Activated CD8-positive, alpha-beta T cell treated with anti-CD3 and anti-CD28 coated beads for 36 hours (primary cell): ENCODE measurements at regions not wholly inside any gene's neighbourhood (a gene's known extent, or its start where the extent isn't known, plus 50 kb on each side); places are given as distances from the start of the nearest gene placed in this dataset.

Experiments
- ATAC-seq: fragments of 200-7000 bp; cut with Tn5 transposase; one replicate; pipeline ENCODE4 v1.10.0; 2021; ENCODE audit warnings: mild to moderate bottlenecking, moderate library complexity
- CTCF ChIA-PET: fragments of 350-600 bp; sonication (Branson Sonifier 250); formaldehyde crosslinking; loops from one replicate; lab custom pipeline; 2021; ENCODE audit warnings: antibody characterized with exemption; lab: Charles Lee
- POLR2A ChIA-PET: fragments of 350-600 bp; sonication (Branson Sonifier 250); formaldehyde crosslinking; loops from one replicate; lab custom pipeline; 2021; ENCODE audit warnings: antibody characterized with exemption; lab: Charles Lee
- DNase-seq: peaks from one replicate; pipeline ENCODE4 v3.0.0-alpha.2; 2020
- H3K27ac Mint-ChIP-seq: one replicate; pipeline ENCODE4 v1.8.0; 2021; ENCODE audit warnings: mild to moderate bottlenecking, mixed read lengths
- H3K27me3 Mint-ChIP-seq: one replicate; pipeline ENCODE4 v1.8.0; 2021; ENCODE audit warnings: mixed read lengths
- H3K36me3 Mint-ChIP-seq: one replicate; pipeline ENCODE4 v1.8.0; 2021; ENCODE audit warnings: low read depth, mixed read lengths
- H3K4me1 Mint-ChIP-seq: one replicate; pipeline ENCODE4 v1.8.0; 2021; ENCODE audit warnings: low read depth, mixed read lengths
- H3K4me3 Mint-ChIP-seq: one replicate; pipeline ENCODE4 v1.8.0; 2021; ENCODE audit warnings: mild to moderate bottlenecking, moderate library complexity, mixed read lengths
- H3K9me3 Mint-ChIP-seq: one replicate; pipeline ENCODE4 v1.8.0; 2021; ENCODE audit warnings: mixed read lengths
- CTCF ChIP-seq: fragments of 200-600 bp; IDR thresholded peaks from one replicate; pipeline ENCODE4 v1.8.0; 2022; ENCODE audit warnings: antibody characterized with exemption, mild to moderate bottlenecking
- intact Hi-C: fragments of 100-400 bp; cut with micrococcal nuclease; formaldehyde crosslinking; loops from one replicate; pipeline ENCODE4 v1.10.0; 2022

GRCh38 chr18:76570856-76571255 is 75.8 kb upstream of the ZNF516 start:
- Mint-ChIP-seq H3K27me3 (peaks cover 13% of the 10 kb centered on the region), H3K36me3 (no peaks in the 10 kb centered on the region), H3K9me3 (no peaks in the 10 kb centered on the region), H3K4me3 (no peak overlapping the region), H3K27ac (no peak overlapping the region), H3K4me1 (no peaks in the 10 kb centered on the region)
- CTCF ChIA-PET = no interaction called here
- intact Hi-C loops = no loop called here
- TF ChIP-seq CTCF = no peak
- ATAC-seq (no peak), DNase-seq (no peak)
- POLR2A ChIA-PET = no interaction called here

GRCh38 chr18:76569644-76570419 is 74.8 kb upstream of the ZNF516 start:
- no peaks in the 10 kb centered on the region for H3K36me3 Mint-ChIP-seq
- H3K27ac Mint-ChIP-seq = no peak overlapping the region
- H3K4me3 Mint-ChIP-seq = no peak overlapping the region
- TF ChIP-seq CTCF = no peak
- CTCF ChIA-PET = no interaction called here
- POLR2A ChIA-PET = no interaction called here
- no peak for DNase-seq
- no peaks in the 10 kb centered on the region for H3K9me3 Mint-ChIP-seq
- H3K4me1 Mint-ChIP-seq = no peaks in the 10 kb centered on the region
- H3K27me3 Mint-ChIP-seq = peaks cover 14% of the 10 kb centered on the region
- intact Hi-C loops = no loop called here
- no peak for ATAC-seq

DNA sequence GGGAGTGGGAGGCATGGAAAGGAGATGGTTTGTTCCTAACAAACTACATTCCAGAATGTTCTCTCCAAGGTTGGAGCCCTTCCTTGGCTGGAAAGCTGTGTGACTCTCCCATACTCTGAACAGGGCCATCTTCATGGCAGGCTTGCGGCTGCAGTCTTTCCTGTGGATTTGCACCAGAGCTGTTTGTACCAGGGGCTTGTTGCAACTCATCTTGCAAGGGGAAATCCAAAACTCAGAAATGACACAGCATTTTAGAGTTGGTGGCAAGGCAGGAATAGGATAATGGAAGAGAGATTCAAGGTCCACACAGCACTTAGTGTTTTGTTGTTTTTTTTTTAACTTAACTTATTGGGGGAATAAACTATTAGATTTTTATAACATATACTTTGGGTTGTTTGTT is 73.7 kb upstream of the ZNF516 start:
- Mint-ChIP-seq H3K27me3 (peaks cover 16% of the 10 kb centered on the region), H3K9me3 (no peaks in the 10 kb centered on the region), H3K4me1 (no peaks in the 10 kb centered on the region), H3K36me3 (no peaks in the 10 kb centered on the region), H3K27ac (no peak overlapping the region), H3K4me3 (no peak overlapping the region)
- ChIA-PET POLR2A (no interaction called here), CTCF (no interaction called here)
- ATAC-seq = no peak
- intact Hi-C loops = no loop called here
- no peak for TF ChIP-seq CTCF
- no peak for DNase-seq

- Mint-ChIP-seq H3K4me1 (no peaks in the 10 kb centered on the region), H3K4me3 (no peak overlapping the region), H3K27me3 (peaks cover 16% of the 10 kb centered on the region), H3K27ac (no peak overlapping the region), H3K9me3 (no peaks in the 10 kb centered on the region), H3K36me3 (no peaks in the 10 kb centered on the region)
- ChIA-PET CTCF (no interaction called here), POLR2A (no interaction called here)
- DNase-seq (no peak), ATAC-seq (no peak)
- intact Hi-C loops = no loop called here
- TF ChIP-seq CTCF = no peak
Observed at GRCh38 chr18:76567835-76568445, 72.9 kb upstream of the ZNF516 start.

- H3K36me3 Mint-ChIP-seq = no peaks in the 10 kb centered on the region
- H3K9me3 Mint-ChIP-seq = no peaks in the 10 kb centered on the region
- no peaks in the 10 kb centered on the region for H3K4me1 Mint-ChIP-seq
- no peak overlapping the region for H3K27ac Mint-ChIP-seq
- ATAC-seq (no peak), DNase-seq (no peak)
- ChIA-PET POLR2A (no interaction called here), CTCF (no interaction called here)
- H3K4me3 Mint-ChIP-seq = no peak overlapping the region
- peaks cover 17% of the 10 kb centered on the region for H3K27me3 Mint-ChIP-seq
- intact Hi-C loops = no loop called here
- no peak for TF ChIP-seq CTCF
Observed at GRCh38 chr18:76566987-76567386, 71.9 kb upstream of the ZNF516 start.
